GM12872 (cell line): ENCODE measurements at regions not wholly inside any gene's neighbourhood (a gene's known extent, or its start where the extent isn't known, plus 50 kb on each side); places are given as distances from the start of the nearest gene placed in this dataset.

ENCODE experiments used
- CTCF ChIP-seq: IDR thresholded peaks from 3 replicates; pipeline ENCODE4 v1.5.1; 2011; ENCODE audit warnings: low read depth, mild to moderate bottlenecking, low read length, moderate library complexity; ENCODE audit not compliant: insufficient read depth

GRCh38 chr1:218600968-218601367 is 255.8 kb downstream of the TGFB2 start:
- TF ChIP-seq CTCF = no peak

- no peak for TF ChIP-seq CTCF
Observed at GRCh38 chr1:218604217-218604616, 259.1 kb downstream of the TGFB2 start.

- TF ChIP-seq CTCF = no peak
Observed at GRCh38 chr1:218611916-218612585, 266.9 kb downstream of the TGFB2 start.

GRCh38 chr1:218613105-218613504 is 268.0 kb downstream of the TGFB2 start:
- TF ChIP-seq CTCF = no peak

DNA sequence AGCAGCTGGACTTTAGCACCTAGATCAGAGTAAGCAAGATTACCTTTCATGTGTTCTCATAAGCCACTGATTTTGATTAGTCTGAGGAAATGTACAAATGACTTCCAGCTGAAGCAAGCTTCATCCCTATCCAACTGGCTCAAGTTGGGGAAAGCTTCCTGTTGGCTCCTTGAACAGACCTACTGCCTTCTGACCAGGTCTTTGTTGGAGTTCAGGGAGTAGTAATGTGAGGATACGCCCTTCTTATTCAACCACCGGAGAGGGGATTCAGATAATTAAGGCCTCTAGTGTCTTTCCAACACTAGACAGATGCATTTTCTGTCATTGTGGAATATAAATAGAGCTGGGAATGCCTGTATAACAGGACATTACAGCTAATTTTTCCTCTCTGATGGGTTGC is 268.9 kb downstream of the TGFB2 start:
- TF ChIP-seq CTCF = no peak

DNA sequence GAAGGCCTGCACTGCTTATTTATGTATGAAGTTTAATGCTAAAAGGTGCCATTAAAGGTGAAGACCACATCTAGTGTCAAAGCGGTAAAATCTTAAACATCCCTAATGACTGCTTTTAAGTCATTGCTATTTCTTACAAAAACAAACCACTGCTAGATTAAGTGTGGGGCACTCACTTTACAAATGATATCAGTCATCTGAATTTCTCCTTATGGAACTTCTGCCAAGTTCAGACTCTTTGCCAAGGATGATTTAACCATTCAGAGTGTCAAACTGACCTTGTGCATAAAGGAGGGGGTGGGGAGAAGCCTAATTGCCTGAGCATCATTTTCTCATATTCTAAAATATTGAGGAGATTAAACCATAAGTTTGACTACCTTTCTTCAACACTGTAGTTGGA is 271.5 kb downstream of the TGFB2 start:
- TF ChIP-seq CTCF = no peak

- no peak for TF ChIP-seq CTCF
Observed at GRCh38 chr1:218617986-218618385, 272.9 kb downstream of the TGFB2 start.
